GM10266 (cell line): ENCODE measurements at regions not wholly inside any gene's neighbourhood (a gene's known extent, or its start where the extent isn't known, plus 50 kb on each side); places are given as distances from the start of the nearest gene placed in this dataset.

Experiments
- DNase-seq: peaks from one replicate; pipeline ENCODE4 v3.0.0; 2012; ENCODE audit errors: extremely low spot score
- CTCF ChIP-seq: IDR thresholded peaks from 2 replicates; pipeline ENCODE4 v1.5.1; 2012; ENCODE audit warnings: mild to moderate bottlenecking, low read depth; ENCODE audit not compliant: control insufficient read depth, insufficient read depth; ENCODE audit errors: missing control alignments

- no peak for DNase-seq
- no peak for TF ChIP-seq CTCF
Observed at GRCh38 chr18:51999351-51999750, 340.6 kb upstream of the DCC start.

- no peak for TF ChIP-seq CTCF
- DNase-seq, result no peak
Observed at GRCh38 chr18:52000435-52000834, 339.6 kb upstream of the DCC start.

- DNase-seq, result no peak
- TF ChIP-seq CTCF, result no peak
Observed at GRCh38 chr18:52001106-52001505, 338.9 kb upstream of the DCC start.

- DNase-seq, result no peak
- TF ChIP-seq CTCF, result no peak
Observed at GRCh38 chr18:52002600-52002999, 337.4 kb upstream of the DCC start.

- no peak for DNase-seq
Observed at GRCh38 chr18:52007105-52007504, 332.9 kb upstream of the DCC start.

GRCh38 chr18:52008330-52008729, 331.7 kb upstream of the DCC start:
- no peak for TF ChIP-seq CTCF
- DNase-seq, result no peak

More at GRCh38 chr18:52007105-52007504, 332.9 kb upstream of the DCC start:
- no peak for TF ChIP-seq CTCF

GRCh38 chr18:52008736-52009135, 331.3 kb upstream of the DCC start:
- no peak for TF ChIP-seq CTCF
- no peak for DNase-seq
